AG09319 (cell line): ENCODE measurements at regions not wholly inside any gene's neighbourhood (a gene's known extent, or its start where the extent isn't known, plus 50 kb on each side); places are given as distances from the start of the nearest gene placed in this dataset.
"Not testable (repeated sequence)": the region's sequence is repeated elsewhere in the genome, so short reads cannot be mapped to it uniquely, and the experiment has no call there.

ENCODE experiments used
- DNase-seq: peaks from one replicate; pipeline ENCODE4 v3.0.0-alpha.2; 2010; ENCODE audit warnings: low read depth; ENCODE audit errors: extremely low read depth
- TF ChIP-seq, protein P1 (sequence below): IDR thresholded peaks from 2 replicates; pipeline ENCODE4 v1.5.1; 2011; ENCODE audit warnings: low read depth, mild to moderate bottlenecking, inconsistent platforms, low read length, moderate library complexity

DNA sequence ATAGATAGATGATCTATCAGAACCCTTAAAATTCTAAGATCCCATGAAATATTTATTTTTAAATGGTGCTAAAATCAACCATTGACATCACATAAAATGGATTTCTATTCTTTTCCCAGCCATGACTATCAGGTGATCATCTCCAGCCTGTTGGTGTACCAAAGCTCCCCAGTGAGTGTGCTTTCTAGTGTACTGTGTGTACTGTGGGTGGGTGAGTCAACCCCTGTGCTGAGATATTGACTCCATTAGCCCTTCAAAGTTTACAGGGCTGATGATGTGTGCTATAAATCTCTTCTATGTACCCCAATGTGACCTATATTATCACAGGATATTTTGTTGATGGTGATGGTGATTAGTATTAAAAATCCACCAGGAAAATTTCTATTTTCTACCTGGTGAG is 344.6 kb downstream of the MMUT start:
- no peak for DNase-seq
- TF ChIP-seq, protein P1, sequence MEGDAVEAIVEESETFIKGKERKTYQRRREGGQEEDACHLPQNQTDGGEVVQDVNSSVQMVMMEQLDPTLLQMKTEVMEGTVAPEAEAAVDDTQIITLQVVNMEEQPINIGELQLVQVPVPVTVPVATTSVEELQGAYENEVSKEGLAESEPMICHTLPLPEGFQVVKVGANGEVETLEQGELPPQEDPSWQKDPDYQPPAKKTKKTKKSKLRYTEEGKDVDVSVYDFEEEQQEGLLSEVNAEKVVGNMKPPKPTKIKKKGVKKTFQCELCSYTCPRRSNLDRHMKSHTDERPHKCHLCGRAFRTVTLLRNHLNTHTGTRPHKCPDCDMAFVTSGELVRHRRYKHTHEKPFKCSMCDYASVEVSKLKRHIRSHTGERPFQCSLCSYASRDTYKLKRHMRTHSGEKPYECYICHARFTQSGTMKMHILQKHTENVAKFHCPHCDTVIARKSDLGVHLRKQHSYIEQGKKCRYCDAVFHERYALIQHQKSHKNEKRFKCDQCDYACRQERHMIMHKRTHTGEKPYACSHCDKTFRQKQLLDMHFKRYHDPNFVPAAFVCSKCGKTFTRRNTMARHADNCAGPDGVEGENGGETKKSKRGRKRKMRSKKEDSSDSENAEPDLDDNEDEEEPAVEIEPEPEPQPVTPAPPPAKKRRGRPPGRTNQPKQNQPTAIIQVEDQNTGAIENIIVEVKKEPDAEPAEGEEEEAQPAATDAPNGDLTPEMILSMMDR, result no peak

DNA sequence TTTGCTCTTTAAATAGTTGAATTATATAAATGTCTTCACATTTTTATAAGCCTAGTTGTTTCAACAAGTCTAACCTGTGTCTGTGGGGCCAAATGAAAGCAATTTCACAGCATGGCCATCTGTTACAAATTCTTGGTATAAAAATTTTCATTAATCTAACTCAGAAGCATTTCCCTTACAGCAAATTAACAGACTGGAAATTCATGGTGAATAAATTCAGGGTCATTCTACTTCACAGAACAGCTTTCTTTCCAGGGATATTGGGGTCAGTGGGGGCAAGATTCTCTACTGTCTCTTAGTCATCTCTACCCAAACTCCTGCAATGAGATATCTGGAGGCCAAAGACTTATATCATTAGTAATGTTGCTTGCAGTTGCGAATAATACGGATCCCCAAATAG is 352.1 kb downstream of the MMUT start:
- TF ChIP-seq, protein P1, result no peak
- no peak for DNase-seq

DNA sequence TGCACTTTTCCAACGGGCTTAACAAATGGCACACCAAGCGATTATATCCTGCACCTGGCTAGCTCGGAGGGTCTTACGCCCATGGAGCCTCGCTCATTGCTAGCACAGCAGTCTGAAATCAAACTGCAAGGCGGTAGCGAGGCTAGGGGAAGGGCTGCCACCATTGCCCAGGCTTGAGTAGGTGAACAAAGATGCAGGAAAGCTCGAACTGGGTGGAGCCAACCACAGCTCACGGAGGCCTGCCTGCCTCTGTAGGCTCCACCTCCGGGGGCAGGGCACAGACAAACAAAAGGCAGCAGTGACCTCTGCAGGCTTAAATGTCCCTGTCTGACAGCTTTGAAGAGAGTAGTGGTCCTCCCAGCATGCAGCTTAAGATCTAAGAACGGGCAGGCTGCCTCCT is 365.4 kb downstream of the MMUT start:
- not testable (repeated sequence) for DNase-seq

DNA sequence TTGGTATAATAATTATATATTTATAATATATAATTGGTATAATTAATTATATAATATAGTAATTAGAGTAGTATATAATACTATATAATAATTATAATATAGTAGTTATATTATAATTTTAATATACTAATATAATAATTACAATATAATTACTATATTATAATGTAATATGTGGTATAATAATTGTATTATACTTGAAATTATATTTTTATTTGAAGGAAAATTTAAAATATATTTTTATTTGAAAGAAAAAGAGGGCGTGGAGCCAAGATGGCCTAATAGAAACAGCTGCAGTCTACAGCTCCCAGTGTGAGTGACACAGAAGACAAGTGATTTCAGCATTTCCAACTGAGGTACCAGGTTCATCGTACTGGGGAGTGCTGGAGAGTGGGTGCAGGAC is 365.9 kb downstream of the MMUT start:
- no peak for DNase-seq
- TF ChIP-seq, protein P1, result no peak

DNA sequence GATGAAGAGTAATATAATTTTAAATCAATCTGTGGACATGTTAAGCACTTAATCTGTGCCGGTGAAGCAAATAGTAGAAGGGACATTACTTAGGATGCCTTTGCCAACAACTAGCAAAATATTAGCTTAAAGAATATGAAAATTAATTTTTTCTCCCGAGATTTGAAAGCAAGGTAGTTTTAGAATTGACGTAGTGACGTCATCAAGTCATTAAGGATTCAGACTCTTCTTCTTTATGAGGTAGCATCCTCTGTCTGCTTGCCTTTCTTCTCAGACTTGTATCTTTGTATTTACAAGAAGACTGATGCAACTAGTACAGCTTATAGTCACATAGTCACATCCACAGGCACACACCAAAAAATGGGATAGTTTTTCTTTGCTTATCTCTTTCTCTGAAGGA is 374.4 kb downstream of the MMUT start:
- no peak for DNase-seq
- TF ChIP-seq, protein P1, result no peak

DNA sequence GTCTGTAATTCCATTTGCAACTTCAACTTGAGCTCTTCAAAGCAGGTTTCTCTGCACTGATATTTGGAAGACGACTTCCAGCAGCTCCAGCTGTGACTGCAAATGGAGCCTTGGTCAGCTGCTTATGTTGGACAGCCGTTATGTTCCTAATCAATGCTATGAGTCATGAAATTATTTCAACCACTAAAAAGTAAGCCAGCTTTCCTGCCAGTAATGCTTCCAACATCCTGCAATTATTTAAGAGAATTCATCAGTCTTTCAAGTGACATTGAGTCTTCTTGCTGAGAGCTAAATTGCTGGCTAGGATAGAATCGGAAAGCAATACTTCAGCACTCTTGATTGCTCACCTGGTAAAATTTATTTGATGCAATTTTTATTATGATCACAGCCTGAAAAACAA is 375.7 kb downstream of the MMUT start:
- TF ChIP-seq, protein P1, result no peak
- no peak for DNase-seq

DNA sequence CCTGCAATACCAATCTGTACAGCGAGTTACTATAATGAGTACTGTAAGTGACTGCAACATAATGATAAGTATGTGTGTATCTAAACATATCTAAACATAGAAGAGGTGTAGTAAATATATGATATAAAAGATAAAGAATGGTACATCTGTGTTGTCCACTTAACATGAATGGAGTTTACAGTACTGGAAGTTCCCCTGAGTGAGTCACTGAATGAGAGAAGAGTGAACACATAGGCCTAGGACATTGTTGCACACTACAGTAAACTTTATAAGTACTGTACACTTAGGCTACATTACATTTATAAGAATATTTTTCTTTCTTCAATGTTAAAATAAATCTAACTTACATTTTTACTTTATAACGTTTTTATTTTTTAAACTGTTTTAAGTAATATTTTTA is 380.4 kb downstream of the MMUT start:
- TF ChIP-seq, protein P1, result no peak
- DNase-seq, result no peak

DNA sequence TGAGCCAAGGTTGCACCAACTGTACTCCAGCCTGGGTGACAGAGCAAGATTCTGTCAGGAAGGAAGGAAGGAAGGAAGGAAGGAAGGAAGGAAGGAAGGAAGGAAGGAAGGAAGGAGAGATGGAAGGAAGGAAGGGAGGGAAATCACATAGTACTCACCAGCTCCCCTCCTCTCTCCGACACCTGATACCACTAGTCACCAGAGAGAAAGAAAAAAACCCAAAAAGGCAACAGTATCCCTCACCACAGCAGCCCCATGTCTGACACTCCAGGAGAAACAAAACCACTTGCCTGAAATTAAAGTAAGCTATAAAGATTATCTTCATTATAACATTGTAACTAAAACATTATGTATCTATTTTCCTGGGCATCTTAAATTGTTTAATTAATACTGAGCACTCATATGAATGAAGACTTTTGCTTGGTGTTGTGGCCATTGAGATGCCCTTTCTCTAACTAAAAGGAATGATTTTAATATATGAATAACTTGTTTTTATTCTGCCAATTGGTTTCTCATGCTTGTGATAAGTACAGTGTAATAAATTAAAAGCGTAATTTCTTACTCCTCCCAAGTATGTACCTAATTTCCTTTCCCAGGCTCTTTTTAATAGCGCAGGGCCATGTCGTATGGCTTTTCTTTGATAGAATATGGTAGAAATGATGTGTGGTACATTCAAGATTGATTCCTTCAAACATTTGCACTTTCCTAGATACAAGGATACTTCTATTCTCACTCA is 390.0 kb downstream of the MMUT start:
- no peak for DNase-seq
- TF ChIP-seq, protein P1, result no peak
